ENCODE measurements at regions not wholly inside any gene's neighbourhood (a gene's known extent, or its start where the extent isn't known, plus 50 kb on each side); places are given as distances from the start of the nearest gene placed in this dataset.

- Mint-ChIP-seq H3K4me1 (no peaks in the 10 kb centered on the region), H3K27me3 (ENCODE audit: low read depth) (no peaks in the 10 kb centered on the region), H3K27ac (no peak overlapping the region), H3K9me3 (no peaks in the 10 kb centered on the region), H3K36me3 (no peaks in the 10 kb centered on the region), H3K4me3 (no peak overlapping the region)
- POLR2A ChIA-PET: no interaction called here
- TF ChIP-seq SMAD4 (CRISPR knock-in tag; IDR thresholded peaks at IDR 0.05) (no peak), GTF2I (CRISPR knock-in tag; conservative IDR thresholded peaks at IDR 0.05) (no peak), HMGXB4 (CRISPR knock-in tag; IDR thresholded peaks at IDR 0.05) (no peak), ZSCAN18 (CRISPR knock-in tag; IDR thresholded peaks at IDR 0.05) (no peak), NFYB (CRISPR knock-in tag; conservative IDR thresholded peaks at IDR 0.05; ENCODE audit: low read depth) (no peak), AFF4 (CRISPR knock-in tag; IDR thresholded peaks at IDR 0.05; ENCODE audit: borderline replicate concordance) (no peak), ERG (CRISPR knock-in tag; IDR thresholded peaks at IDR 0.05) (no peak), ETV6 (CRISPR knock-in tag; IDR thresholded peaks at IDR 0.05) (no peak), PREB (CRISPR knock-in tag; IDR thresholded peaks at IDR 0.05; ENCODE audit: borderline replicate concordance) (no peak)
- CTCF ChIA-PET: no interaction called here
- no peak for DNase-seq (ENCODE audit: low spot score)
- ATAC-seq: no peak
Observed at GRCh38 chr13:74586847-74587246, 452.6 kb upstream of the KLF12 start.

GRCh38 chr13:74576420-74576819, 442.2 kb upstream of the KLF12 start:
- no peaks in the 10 kb centered on the region for H3K9me3 Mint-ChIP-seq
- peak overlapping the region; percentile 71 for H3K4me3 Mint-ChIP-seq
- ATAC-seq (no peak), DNase-seq (ENCODE audit: low spot score) (no peak)
- peaks cover 15% of the 10 kb centered on the region for H3K27me3 Mint-ChIP-seq (ENCODE audit: low read depth)
- CTCF ChIA-PET: interaction anchor here (1.4 to 3.5 kb wide), 2 partner anchors 643 to 682 kb away, joined by 3 to 24 read pairs; no protein-coding TSS in a partner anchor
- TF ChIP-seq NR2C2 (CRISPR knock-in tag; IDR thresholded peaks at IDR 0.05): no peak
- no peak for TF ChIP-seq ZNF317 (CRISPR knock-in tag; IDR thresholded peaks at IDR 0.05; ENCODE audit: borderline replicate concordance, low read depth)
- no peak for TF ChIP-seq E2F4 (CRISPR knock-in tag; IDR thresholded peaks at IDR 0.05; ENCODE audit: borderline replicate concordance, low read depth)
- TF ChIP-seq ZNF532 (CRISPR knock-in tag; IDR thresholded peaks at IDR 0.05; ENCODE audit: borderline replicate concordance): no peak
- no peak for TF ChIP-seq CTCF (IDR thresholded peaks at IDR 0.05)
- TF ChIP-seq HMGXB4 (CRISPR knock-in tag; IDR thresholded peaks at IDR 0.05): no peak
- no peak for TF ChIP-seq JUN (CRISPR knock-in tag; IDR thresholded peaks at IDR 0.05)
- H3K36me3 Mint-ChIP-seq: no peaks in the 10 kb centered on the region
- no peak overlapping the region for H3K27ac Mint-ChIP-seq
- H3K4me1 Mint-ChIP-seq: peaks cover 28% of the 10 kb centered on the region
- POLR2A ChIA-PET: no interaction called here

Measured in WTC11 (cell line).